NK-92 (cell line): ENCODE measurements at regions not wholly inside any gene's neighbourhood (a gene's known extent, or its start where the extent isn't known, plus 50 kb on each side); places are given as distances from the start of the nearest gene placed in this dataset.

Experiments used
- DNase-seq: peaks from one replicate; lab custom pipeline; 2025; ENCODE audit not compliant: unreplicated experiment; lab: John Stamatoyannopoulos, UW

DNA sequence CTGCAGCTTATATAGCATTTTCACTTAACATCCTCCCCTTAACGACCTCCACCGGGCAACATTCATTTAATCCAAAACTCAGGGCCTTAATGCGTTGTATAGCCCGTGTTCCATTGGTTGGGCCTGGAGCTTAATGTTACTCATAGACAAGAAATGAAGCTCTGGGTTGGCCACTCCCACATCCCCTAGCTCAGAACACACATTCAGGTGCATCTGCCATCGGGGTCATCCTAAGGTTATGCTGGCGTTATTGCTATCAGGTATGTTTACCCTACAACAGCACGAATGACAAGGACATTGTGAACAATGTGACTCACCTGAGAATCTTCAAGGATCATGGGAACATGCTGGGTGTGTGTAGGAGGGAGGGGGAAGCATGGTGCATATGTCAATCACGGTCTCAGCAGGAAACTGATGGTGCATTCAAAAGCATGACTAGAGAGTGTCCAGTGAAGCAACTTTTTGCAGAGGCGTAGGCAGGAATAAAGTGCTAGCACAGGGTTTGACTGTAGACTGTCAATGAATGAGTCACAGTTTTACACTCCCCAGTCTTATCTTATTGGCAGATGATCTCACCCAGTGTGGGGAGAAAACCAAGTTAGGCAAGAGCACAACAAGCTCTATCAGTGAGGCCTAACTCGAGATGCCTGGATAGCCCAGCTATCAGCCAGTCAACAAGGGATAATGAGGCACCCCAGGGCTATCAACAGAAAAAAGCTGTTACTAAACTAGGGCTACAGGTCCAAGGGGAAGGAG lies 402.1 kb upstream of the MCTP2 start:
- DNase-seq: no peak

GRCh38 chr15:93826790-93827189 lies 404.6 kb upstream of the MCTP2 start:
- no peak for DNase-seq

GRCh38 chr15:93826293-93826692 lies 405.1 kb upstream of the MCTP2 start:
- DNase-seq: no peak

- DNase-seq: no peak
Measured at GRCh38 chr15:93825682-93826081, 405.7 kb upstream of the MCTP2 start.

GRCh38 chr15:93823971-93824913 lies 407.1 kb upstream of the MCTP2 start:
- DNase-seq: no peak

DNA sequence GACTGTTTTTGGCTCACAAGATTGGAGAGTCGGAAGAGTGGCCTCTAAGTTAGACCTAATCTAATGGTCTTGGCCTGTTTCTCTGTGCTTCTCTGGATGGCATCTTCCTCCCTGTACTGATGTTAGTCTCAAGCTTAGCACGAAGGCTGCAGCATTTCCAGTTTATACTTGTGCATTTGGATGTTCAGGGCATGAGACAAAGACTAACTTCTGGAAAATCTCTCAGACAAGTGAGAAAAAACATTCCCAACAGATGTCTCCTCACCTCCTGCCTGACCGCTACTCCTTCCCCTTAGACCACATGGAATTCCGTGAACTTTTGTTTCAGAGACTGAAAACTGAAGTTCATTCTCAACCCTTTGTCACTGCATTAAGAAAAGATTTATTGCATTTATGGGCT lies 410.8 kb upstream of the MCTP2 start:
- DNase-seq: no peak

DNA sequence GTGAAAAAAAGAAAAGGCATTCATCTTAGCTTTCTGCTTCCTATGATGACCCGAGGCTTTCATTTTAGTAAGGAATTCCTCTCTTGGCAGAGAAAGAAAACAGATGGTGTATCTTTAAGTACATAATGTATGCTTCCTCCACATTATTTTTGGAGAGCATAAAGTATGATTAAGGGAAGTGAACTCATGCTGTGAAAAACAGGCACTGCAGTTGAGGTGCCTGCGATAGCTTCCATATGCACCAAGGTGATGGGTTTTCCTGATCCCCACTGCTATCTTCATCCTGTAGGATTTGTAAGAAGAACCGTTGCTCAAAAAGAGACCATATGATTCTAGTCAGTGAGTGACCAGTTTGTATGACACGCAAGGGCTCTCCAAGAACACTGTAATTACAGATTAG lies 411.5 kb upstream of the MCTP2 start:
- no peak for DNase-seq

- DNase-seq: no peak
Measured at GRCh38 chr15:93816815-93817214, 414.5 kb upstream of the MCTP2 start.

- DNase-seq: no peak
Measured at GRCh38 chr15:93811305-93811704, 420.1 kb upstream of the MCTP2 start.

DNA sequence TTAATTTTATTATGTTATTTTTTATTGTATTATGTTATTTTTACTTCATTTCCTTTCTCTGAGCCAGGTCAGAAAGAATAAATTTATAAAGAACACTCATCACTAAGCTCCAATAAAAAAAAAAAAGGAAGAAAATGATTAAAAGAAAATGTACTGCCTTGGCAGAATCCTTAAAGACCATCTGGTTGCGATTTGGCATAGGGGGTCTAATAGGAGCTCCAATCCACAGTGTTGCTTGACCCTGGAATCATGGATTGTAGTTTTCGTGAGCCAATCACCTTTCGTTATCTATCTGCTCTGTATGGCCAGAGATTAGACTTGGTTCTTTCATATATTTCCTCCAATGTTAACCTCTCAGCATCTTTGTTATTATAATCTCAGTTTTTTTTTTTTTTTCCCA lies 421.8 kb upstream of the MCTP2 start:
- no peak for DNase-seq

GRCh38 chr15:93803421-93804152 lies 427.8 kb upstream of the MCTP2 start:
- DNase-seq: no peak

DNA sequence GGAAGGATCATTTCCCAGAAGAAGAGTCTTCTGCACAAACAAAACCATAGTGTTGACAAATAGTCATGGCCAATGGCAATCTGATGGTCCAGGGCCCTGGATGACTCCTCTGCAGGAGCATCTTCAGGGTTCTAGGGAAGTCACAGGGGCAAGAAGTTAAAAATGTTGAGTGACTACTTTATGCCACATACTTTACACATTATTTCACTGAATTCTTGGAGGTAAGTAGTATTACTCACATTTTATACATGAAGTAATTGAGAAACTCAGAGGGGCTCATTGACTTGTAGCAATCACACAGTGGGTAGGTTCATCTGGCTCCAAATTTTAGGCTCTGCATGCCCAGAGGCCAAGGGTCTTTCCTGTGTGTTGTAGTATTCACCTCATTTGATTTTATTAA lies 430.2 kb upstream of the MCTP2 start:
- no peak for DNase-seq

GRCh38 chr15:93800805-93801204 lies 430.6 kb upstream of the MCTP2 start:
- no peak for DNase-seq

GRCh38 chr15:93789441-93789840 lies 441.9 kb upstream of the MCTP2 start:
- no peak for DNase-seq

DNA sequence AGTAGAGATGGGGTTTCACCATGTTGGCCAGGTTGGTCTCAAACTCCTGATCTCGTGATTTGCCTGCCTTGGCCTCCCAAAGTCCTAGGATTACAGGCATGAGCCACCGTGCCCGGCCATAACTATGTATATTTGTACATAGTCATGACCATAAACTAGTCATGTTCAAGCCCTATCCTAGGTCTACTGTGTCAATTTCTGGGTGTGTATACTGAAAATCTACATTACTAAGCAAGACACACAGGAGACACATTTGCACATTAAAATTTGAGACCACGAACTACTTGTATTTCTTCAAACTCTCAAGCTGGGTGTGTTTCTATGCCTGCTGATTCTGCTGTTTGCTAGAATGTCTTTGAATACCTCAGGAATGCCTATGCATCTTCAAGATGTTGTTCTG lies 451.3 kb upstream of the MCTP2 start:
- DNase-seq: no peak

GRCh38 chr15:93779341-93779740 lies 452.0 kb upstream of the MCTP2 start:
- no peak for DNase-seq

- DNase-seq: no peak
Measured at GRCh38 chr15:93771196-93772030, 459.9 kb upstream of the MCTP2 start.

GRCh38 chr15:93770788-93771187 lies 460.6 kb upstream of the MCTP2 start:
- no peak for DNase-seq

DNA sequence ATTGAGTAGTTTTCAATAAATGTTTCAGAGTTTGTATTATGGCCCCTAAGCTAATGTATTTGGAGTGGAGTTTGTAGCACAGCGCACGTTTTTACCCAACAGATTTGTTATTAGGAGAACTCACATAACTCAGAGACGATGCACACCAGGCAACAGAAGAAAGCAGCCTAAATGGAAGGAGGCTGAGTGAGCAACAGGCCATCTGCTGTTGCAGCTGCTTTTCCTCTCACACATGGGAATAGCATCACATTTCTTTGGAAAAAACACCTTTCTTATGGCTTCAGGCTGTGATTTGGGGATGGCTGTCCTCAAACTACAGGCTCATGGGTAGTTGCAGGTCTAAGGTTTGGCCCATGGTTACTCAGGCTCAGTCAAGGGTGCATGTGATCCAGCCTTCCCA lies 469.3 kb upstream of the MCTP2 start:
- no peak for DNase-seq

GRCh38 chr15:93759629-93760028 lies 471.7 kb upstream of the MCTP2 start:
- DNase-seq: no peak

- DNase-seq: no peak
Measured at GRCh38 chr15:93758824-93759223, 472.5 kb upstream of the MCTP2 start.
